ENCODE measurements at regions not wholly inside any gene's neighbourhood (a gene's known extent, or its start where the extent isn't known, plus 50 kb on each side); places are given as distances from the start of the nearest gene placed in this dataset.

GRCh38 chr3:181105646-181106045 lies 116.1 kb upstream of the DNAJC19 start:
- TF ChIP-seq CTCF (IDR thresholded peaks at IDR 0.05): no peak
- TF ChIP-seq POLR2AphosphoS5 (IDR thresholded peaks at IDR 0.05): no peak
- TF ChIP-seq POLR2A (IDR thresholded peaks at IDR 0.05): no peak
- TF ChIP-seq EP300 (IDR thresholded peaks at IDR 0.05): no peak

Data from upper lobe of left lung (tissue), 4 donors.